HCT116 (cell line): ENCODE measurements at regions not wholly inside any gene's neighbourhood (a gene's known extent, or its start where the extent isn't known, plus 50 kb on each side); places are given as distances from the start of the nearest gene placed in this dataset.

Experiments
- ATF3 ChIP-seq: IDR thresholded peaks from 2 replicates; pipeline ENCODE4 v1.6.1; 2012
- CTCF ChIP-seq, 3 experiments: fragments of 200-600 bp in 1 of 3; sonication (generic) in 1 of 3; IDR thresholded peaks in 2 of 3; conservative IDR thresholded peaks in 1 of 3; 2 replicates each; pipeline ENCODE4 v1.5.1; 2012 to 2017; ENCODE audit warnings: low read depth in 2 of 3, low read length in 2 of 3, antibody characterized with exemption in 1 of 3, borderline replicate concordance in 1 of 3, control low read depth in 1 of 3, mild to moderate bottlenecking in 1 of 3, mixed read lengths in 1 of 3, mixed run types in 1 of 3, moderate library complexity in 1 of 3; ENCODE audit not compliant: insufficient read depth in 1 of 3
- EGR1 ChIP-seq: IDR thresholded peaks from 2 replicates; pipeline ENCODE4 v1.6.1; 2012; ENCODE audit warnings: low read depth
- EZH2 ChIP-seq: fragments of 200-600 bp; sonication (generic); IDR thresholded peaks from 2 replicates; pipeline ENCODE4 v1.6.1; 2017; ENCODE audit warnings: antibody characterized with exemption, mixed run types
- EZH2phosphoT487 ChIP-seq: fragments of 200-600 bp; IDR thresholded peaks from 2 replicates; pipeline ENCODE4 v1.6.1; 2018; ENCODE audit warnings: antibody characterized with exemption, borderline replicate concordance
- JUND ChIP-seq: IDR thresholded peaks from 2 replicates; pipeline ENCODE4 v1.6.1; 2012
- MAX ChIP-seq: IDR thresholded peaks from 2 replicates; pipeline ENCODE4 v1.6.1; 2012
- POLR2A ChIP-seq: IDR thresholded peaks from 2 replicates; pipeline ENCODE4 v1.7.0; 2011; ENCODE audit warnings: borderline replicate concordance; ENCODE audit not compliant: insufficient read depth, insufficient read length; ENCODE audit errors: extremely low read depth
- POLR2AphosphoS5 ChIP-seq: IDR thresholded peaks from 2 replicates; pipeline ENCODE4 v1.6.1; 2011; ENCODE audit warnings: mild to moderate bottlenecking, low read depth, low read length, moderate library complexity
- RAD21 ChIP-seq: IDR thresholded peaks from 2 replicates; pipeline ENCODE4 v1.6.1; 2012; ENCODE audit warnings: low read depth, mild to moderate bottlenecking
- REST ChIP-seq: IDR thresholded peaks from 2 replicates; pipeline ENCODE4 v1.6.1; 2012; ENCODE audit warnings: low read depth
- SP1 ChIP-seq: IDR thresholded peaks from 2 replicates; pipeline ENCODE4 v1.6.1; 2012; ENCODE audit warnings: low read depth
- TCF7L2 ChIP-seq: IDR thresholded peaks from 2 replicates; pipeline ENCODE4 v1.7.0; 2011; ENCODE audit warnings: borderline replicate concordance, inconsistent platforms; ENCODE audit not compliant: insufficient read depth, insufficient read length; ENCODE audit errors: extremely low read depth
- ZNF274 ChIP-seq: fragments of 200-500 bp; sonication (Bioruptor generic); IDR thresholded peaks from 2 replicates; pipeline ENCODE4 v1.6.1; 2014; ENCODE audit warnings: mild to moderate bottlenecking, low read depth, low read length, inconsistent platforms

GRCh38 chr17:34757106-34757505, 177.7 kb downstream of the TMEM132E start:
- TF ChIP-seq CTCF (IDR thresholded peaks at IDR 0.05 in 2 of 3, conservative IDR thresholded peaks at IDR 0.05 in 1 of 3; ENCODE audit: borderline replicate concordance in 1 of 3, insufficient read depth in 1 of 3, low read depth in 2 of 3, low read length in 2 of 3) (no peak), MAX (no peak), EZH2phosphoT487 (no peak), POLR2A (no peak), POLR2AphosphoS5 (no peak), EZH2 (no peak), JUND (no peak), ZNF274 (no peak), REST (no peak), SP1 (no peak), TCF7L2 (no peak), RAD21 (no peak), ATF3 (no peak), EGR1 (no peak)
